GM18858 (cell line): ENCODE measurements at regions not wholly inside any gene's neighbourhood (a gene's known extent, or its start where the extent isn't known, plus 50 kb on each side); places are given as distances from the start of the nearest gene placed in this dataset.

Source experiments
- ATAC-seq: cut with Tn5 transposase; IDR thresholded peaks from one replicate; pipeline ENCODE4 v1.9.1; 2021; ENCODE audit not compliant: unreplicated experiment

- ATAC-seq, result no peak
These were observed 53.7 kb upstream of the SLC4A10 start for GRCh38 chr2:161570424-161571050.

GRCh38 chr2:161571051-161571429, 53.2 kb upstream of the SLC4A10 start:
- ATAC-seq, result no peak
